ENCODE measurements at regions not wholly inside any gene's neighbourhood (a gene's known extent, or its start where the extent isn't known, plus 50 kb on each side); places are given as distances from the start of the nearest gene placed in this dataset.

DNA sequence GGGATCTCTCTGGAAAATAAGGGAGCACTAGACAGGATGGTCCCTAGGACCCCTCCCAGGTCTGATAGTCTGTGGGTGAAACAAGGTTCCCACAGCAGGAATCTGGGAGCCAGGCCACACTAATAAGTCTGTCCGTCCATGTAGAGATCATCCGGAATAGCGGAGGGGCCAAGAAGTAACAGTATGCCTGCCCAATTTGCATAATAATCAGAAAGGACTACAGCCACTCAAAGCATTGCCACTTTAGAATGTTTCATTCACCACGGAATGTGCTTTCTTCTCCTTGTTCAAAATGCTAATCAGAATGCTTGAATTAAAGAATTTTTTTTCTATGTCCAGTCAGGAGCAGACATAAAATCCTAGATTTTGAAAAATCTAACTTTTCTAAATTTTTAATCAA is 254.9 kb downstream of the ACTL7B start:
- Histone ChIP-seq H3K36me3 (no peaks in the 10 kb centered on the region), H3K4me1 (no peaks in the 10 kb centered on the region), H3K9me3 (no peaks in the 10 kb centered on the region), H3K27ac (no peak overlapping the region), H3K27me3 (no peaks in the 10 kb centered on the region), H3K4me3 (no peak overlapping the region)
- no peak for TF ChIP-seq POLR2A (IDR thresholded peaks at IDR 0.05)
- TF ChIP-seq, protein P1, sequence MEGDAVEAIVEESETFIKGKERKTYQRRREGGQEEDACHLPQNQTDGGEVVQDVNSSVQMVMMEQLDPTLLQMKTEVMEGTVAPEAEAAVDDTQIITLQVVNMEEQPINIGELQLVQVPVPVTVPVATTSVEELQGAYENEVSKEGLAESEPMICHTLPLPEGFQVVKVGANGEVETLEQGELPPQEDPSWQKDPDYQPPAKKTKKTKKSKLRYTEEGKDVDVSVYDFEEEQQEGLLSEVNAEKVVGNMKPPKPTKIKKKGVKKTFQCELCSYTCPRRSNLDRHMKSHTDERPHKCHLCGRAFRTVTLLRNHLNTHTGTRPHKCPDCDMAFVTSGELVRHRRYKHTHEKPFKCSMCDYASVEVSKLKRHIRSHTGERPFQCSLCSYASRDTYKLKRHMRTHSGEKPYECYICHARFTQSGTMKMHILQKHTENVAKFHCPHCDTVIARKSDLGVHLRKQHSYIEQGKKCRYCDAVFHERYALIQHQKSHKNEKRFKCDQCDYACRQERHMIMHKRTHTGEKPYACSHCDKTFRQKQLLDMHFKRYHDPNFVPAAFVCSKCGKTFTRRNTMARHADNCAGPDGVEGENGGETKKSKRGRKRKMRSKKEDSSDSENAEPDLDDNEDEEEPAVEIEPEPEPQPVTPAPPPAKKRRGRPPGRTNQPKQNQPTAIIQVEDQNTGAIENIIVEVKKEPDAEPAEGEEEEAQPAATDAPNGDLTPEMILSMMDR (IDR thresholded peaks at IDR 0.05), result no peak
- DNase-seq, result no peak

DNA sequence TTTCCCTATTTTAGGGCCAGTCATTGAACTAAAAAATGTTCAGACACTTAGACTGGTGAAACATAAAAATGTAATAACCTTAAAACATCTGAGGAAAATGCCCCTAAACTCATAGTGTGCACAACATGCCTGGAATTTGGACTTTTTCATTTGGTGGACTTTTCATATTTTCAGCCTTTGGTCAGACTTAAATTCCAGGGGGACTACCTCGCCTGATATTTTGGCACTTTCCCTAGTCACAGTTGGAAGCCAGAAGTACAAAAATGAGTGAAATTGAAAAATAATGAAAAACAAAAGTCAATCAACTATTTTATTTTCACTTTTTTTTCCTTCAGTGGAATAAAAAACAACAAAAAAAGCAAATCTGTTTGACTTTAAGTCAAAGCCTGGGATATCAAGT is 256.2 kb downstream of the ACTL7B start:
- Histone ChIP-seq H3K36me3 (no peaks in the 10 kb centered on the region), H3K4me1 (no peaks in the 10 kb centered on the region), H3K9me3 (no peaks in the 10 kb centered on the region), H3K4me3 (no peak overlapping the region), H3K27ac (no peak overlapping the region), H3K27me3 (no peaks in the 10 kb centered on the region)
- no peak for TF ChIP-seq POLR2A (IDR thresholded peaks at IDR 0.05)
- TF ChIP-seq, protein P1 (IDR thresholded peaks at IDR 0.05), result no peak
- no peak for DNase-seq

DNA sequence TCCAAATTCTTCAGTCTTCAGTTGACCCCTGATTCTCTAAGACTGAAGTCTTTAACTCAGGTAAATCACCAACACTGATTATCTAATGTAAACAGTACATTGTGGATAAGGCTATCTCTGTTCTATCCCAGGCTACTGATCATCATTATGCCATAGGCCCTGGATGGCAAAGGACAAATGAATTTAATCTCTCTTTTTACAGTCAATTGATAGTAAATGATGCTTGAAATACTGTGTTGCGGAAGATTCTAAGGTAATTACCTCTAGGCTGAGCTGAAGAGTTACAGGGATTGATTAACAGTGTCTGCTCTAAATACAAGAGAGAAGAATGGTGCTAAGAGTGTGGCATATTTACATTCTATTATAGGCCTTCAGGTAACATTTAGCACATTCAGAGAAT is 264.7 kb downstream of the ACTL7B start:
- no peak overlapping the region for H3K27ac ChIP-seq
- no peaks in the 10 kb centered on the region for H3K4me1 ChIP-seq
- H3K9me3 ChIP-seq, result no peaks in the 10 kb centered on the region
- no peaks in the 10 kb centered on the region for H3K27me3 ChIP-seq
- DNase-seq, result no peak
- no peak for TF ChIP-seq POLR2A (IDR thresholded peaks at IDR 0.05)
- TF ChIP-seq, protein P1 (IDR thresholded peaks at IDR 0.05), result no peak
- H3K4me3 ChIP-seq, result no peak overlapping the region
- no peaks in the 10 kb centered on the region for H3K36me3 ChIP-seq

DNA sequence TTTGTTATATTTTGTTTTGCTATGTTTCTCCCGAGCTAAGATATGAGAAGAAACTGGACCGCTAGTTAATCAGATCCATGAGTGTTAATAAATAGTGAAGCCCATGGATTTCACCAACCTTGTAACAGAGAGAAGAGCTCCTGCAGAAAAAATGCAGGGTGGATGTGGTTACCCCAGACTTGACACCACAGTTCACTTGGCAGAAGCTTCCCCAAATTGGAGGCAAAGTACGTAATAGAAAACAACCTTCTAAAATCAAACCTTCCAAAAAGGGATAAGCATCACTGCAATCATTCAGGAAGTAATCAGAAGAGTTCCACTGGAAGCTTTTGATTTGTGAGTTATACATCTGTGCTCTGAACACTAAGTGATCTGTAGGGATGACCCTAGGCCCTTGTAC is 267.5 kb downstream of the ACTL7B start:
- no peak for TF ChIP-seq POLR2A (IDR thresholded peaks at IDR 0.05)
- TF ChIP-seq, protein P1 (IDR thresholded peaks at IDR 0.05), result no peak
- no peak overlapping the region for H3K27ac ChIP-seq
- no peaks in the 10 kb centered on the region for H3K36me3 ChIP-seq
- H3K9me3 ChIP-seq, result no peaks in the 10 kb centered on the region
- no peaks in the 10 kb centered on the region for H3K4me1 ChIP-seq
- H3K4me3 ChIP-seq, result no peak overlapping the region
- H3K27me3 ChIP-seq, result no peaks in the 10 kb centered on the region
- DNase-seq, result no peak

DNA sequence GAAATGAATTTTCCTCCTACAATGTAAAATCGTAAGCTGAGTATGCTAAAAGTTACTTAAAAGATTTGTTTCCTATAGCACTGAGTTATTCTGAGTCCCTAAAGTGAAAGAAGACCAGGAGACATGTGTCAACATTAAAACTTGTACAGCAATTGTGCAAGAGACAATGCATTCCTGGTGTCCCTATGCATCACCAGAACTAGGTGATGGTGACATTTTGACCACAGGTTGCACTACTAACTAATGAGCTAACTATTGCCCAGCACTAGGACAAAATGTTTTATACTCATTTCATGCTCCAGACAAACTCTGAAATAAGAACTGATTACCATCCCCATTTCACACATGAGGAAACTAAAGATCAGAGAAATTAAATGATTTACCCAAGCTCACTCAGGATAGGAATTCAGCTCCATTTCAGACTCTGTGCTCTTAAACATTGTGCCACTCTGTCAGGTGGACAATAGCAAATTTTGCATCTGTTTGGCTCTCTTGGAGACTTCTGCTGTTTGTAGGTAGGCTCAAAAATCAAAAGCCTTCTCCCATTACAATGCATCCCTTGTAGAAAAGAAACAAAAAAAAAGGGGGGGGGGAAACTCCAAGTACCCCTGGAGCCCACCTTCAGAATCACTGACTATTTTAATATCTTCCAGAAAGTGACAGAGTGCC is 269.2 kb downstream of the ACTL7B start:
- no peaks in the 10 kb centered on the region for H3K27me3 ChIP-seq
- no peak for DNase-seq
- no peaks in the 10 kb centered on the region for H3K36me3 ChIP-seq
- TF ChIP-seq, protein P1 (IDR thresholded peaks at IDR 0.05), result no peak
- TF ChIP-seq POLR2A (IDR thresholded peaks at IDR 0.05), result no peak
- no peak overlapping the region for H3K4me3 ChIP-seq
- no peaks in the 10 kb centered on the region for H3K4me1 ChIP-seq
- no peaks in the 10 kb centered on the region for H3K9me3 ChIP-seq
- no peak overlapping the region for H3K27ac ChIP-seq

DNA sequence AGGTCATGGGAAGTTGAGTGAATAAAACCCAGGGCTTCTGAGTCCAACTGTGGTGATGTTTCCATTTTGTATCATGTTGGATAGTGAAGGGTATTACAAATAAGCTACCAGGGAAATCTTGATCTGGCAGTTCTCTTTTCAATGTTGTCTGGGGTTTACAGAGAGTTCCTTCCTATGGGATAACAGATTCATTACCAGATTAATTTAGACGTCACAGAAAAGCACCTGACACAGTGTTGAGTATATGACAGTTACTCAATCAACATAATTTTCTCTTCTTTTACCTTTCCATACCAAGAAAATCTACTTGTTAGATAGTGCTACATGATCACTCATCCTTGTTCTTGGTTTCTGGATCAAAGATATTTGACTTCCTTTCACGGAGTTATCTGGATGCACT is 270.9 kb downstream of the ACTL7B start:
- DNase-seq, result no peak
- no peaks in the 10 kb centered on the region for H3K36me3 ChIP-seq
- no peaks in the 10 kb centered on the region for H3K9me3 ChIP-seq
- no peaks in the 10 kb centered on the region for H3K27me3 ChIP-seq
- H3K27ac ChIP-seq, result no peak overlapping the region
- H3K4me3 ChIP-seq, result no peak overlapping the region
- H3K4me1 ChIP-seq, result no peaks in the 10 kb centered on the region
- TF ChIP-seq, protein P1 (IDR thresholded peaks at IDR 0.05), result no peak
- TF ChIP-seq POLR2A (IDR thresholded peaks at IDR 0.05), result no peak
